Karpas-422 (cell line): ENCODE measurements at regions not wholly inside any gene's neighbourhood (a gene's known extent, or its start where the extent isn't known, plus 50 kb on each side); places are given as distances from the start of the nearest gene placed in this dataset.
"Not testable (repeated sequence)": the region's sequence is repeated elsewhere in the genome, so short reads cannot be mapped to it uniquely, and the experiment has no call there.

Experiments used
- DNase-seq: peaks from one replicate; pipeline ENCODE4 v3.0.0-alpha.2; 2015
- H2AFZ ChIP-seq: fragments of 200-600 bp; sonication (generic); 2 replicates; pipeline ENCODE4 v1.6.1; 2014; ENCODE audit warnings: antibody characterized with exemption, low read length, mixed read lengths
- H3K27ac ChIP-seq: fragments of 200-600 bp; sonication (generic); 2 replicates; pipeline ENCODE4 v1.5.1; 2014; ENCODE audit warnings: mild to moderate bottlenecking, low read length, moderate library complexity
- H3K27me3 ChIP-seq: fragments of 200-600 bp; sonication (generic); 2 replicates; pipeline ENCODE4 v1.6.1; 2014; ENCODE audit warnings: low read length, mixed read lengths
- H3K36me3 ChIP-seq: fragments of 200-600 bp; sonication (generic); 2 replicates; pipeline ENCODE4 v1.6.1; 2014; ENCODE audit warnings: low read length, mixed read lengths; ENCODE audit not compliant: insufficient read depth
- H3K4me1 ChIP-seq: fragments of 200-600 bp; sonication (generic); 2 replicates; pipeline ENCODE4 v1.6.1; 2014; ENCODE audit warnings: mild to moderate bottlenecking, low read length, mixed read lengths
- H3K4me2 ChIP-seq: fragments of 200-600 bp; sonication (generic); 2 replicates; pipeline ENCODE4 v1.6.1; 2014; ENCODE audit warnings: low read length, low read depth, mild to moderate bottlenecking; ENCODE audit not compliant: poor library complexity, severe bottlenecking
- H3K4me3 ChIP-seq: fragments of 200-600 bp; sonication (generic); 2 replicates; pipeline ENCODE4 v1.5.1; 2014; ENCODE audit warnings: mild to moderate bottlenecking, antibody characterized with exemption, low read length, mixed read lengths
- H3K79me2 ChIP-seq: fragments of 200-600 bp; sonication (generic); 2 replicates; pipeline ENCODE4 v1.6.1; 2014; ENCODE audit warnings: mild to moderate bottlenecking, low read length, mixed read lengths
- H3K9ac ChIP-seq: fragments of 200-600 bp; sonication (generic); 2 replicates; pipeline ENCODE4 v1.6.0; 2014; ENCODE audit warnings: low read length
- H3K9me2 ChIP-seq: fragments of 200-600 bp; sonication (generic), shearing (Covaris generic); replicated peaks from 2 replicates; pipeline ENCODE4 v1.6.0; 2014; ENCODE audit warnings: mild to moderate bottlenecking, low read length, moderate library complexity; ENCODE audit not compliant: insufficient read depth
- H3K9me3 ChIP-seq: fragments of 300-700, 200-600 bp; sonication (generic); 2 replicates; pipeline ENCODE4 v1.6.1; 2014; ENCODE audit warnings: low read length, mixed read lengths
- H4K20me1 ChIP-seq: fragments of 200-600 bp; sonication (generic); 2 replicates; pipeline ENCODE4 v1.6.1; 2014; ENCODE audit warnings: mild to moderate bottlenecking, antibody characterized with exemption, low read length, low read depth; ENCODE audit not compliant: insufficient read depth

DNA sequence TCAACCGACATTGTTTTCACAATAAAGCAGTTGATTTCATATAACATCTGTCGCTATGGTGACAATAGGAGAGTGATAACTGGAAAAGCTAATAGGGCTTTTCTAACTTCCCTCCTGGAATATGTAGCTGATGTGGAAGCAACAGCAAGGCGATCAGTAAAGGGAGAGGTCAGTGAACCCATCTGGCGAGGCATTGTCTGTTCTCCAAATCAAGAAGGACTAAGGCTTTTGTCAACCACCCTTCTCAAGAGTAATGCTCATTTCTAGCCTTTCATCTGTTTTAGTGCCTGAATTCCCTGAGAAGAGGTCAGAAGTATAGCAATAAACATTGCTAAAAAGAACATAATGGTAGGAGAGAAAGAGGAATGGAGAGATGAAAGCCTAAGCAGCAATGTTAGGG lies 201.3 kb downstream of the AKAP7 start:
- H4K20me1 ChIP-seq, result no peaks in the 10 kb centered on the region
- H3K4me3 ChIP-seq, result no peak overlapping the region
- H3K27me3 ChIP-seq, result no peaks in the 10 kb centered on the region
- no peak overlapping the region for H3K27ac ChIP-seq
- no peak overlapping the region for H2AFZ ChIP-seq
- no peaks in the 10 kb centered on the region for H3K36me3 ChIP-seq
- no peaks in the 10 kb centered on the region for H3K9me3 ChIP-seq
- H3K4me1 ChIP-seq, result no peaks in the 10 kb centered on the region
- no peak for DNase-seq
- H3K79me2 ChIP-seq, result no peaks in the 10 kb centered on the region
- H3K9ac ChIP-seq, result no peak overlapping the region
- H3K9me2 ChIP-seq, result no peaks in the 10 kb centered on the region
- no peak overlapping the region for H3K4me2 ChIP-seq

DNA sequence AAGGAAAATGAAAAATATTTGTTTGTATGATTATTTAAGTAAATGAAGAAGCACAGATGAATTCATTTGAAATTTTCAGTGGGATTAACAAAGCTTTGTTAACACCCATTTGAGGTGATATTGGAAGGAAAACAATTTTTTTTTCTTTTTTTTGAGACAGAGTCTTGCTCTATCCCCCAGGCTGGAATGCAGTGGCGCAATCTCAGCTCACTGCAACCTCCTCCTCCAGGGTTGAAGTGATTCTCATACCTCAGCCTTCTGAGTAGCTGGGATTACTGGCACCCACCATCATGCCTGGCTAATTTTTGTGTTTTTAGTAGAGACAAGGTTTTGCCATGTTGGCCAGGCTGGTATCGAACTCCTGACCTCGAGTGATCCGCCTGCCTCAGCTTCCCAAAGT lies 211.6 kb downstream of the AKAP7 start:
- not testable (repeated sequence) for H3K9ac ChIP-seq, H3K9me2 ChIP-seq, H3K27ac ChIP-seq, H3K36me3 ChIP-seq, H3K27me3 ChIP-seq, DNase-seq, H3K79me2 ChIP-seq, H3K4me3 ChIP-seq, H2AFZ ChIP-seq, H3K4me1 ChIP-seq, H4K20me1 ChIP-seq, H3K4me2 ChIP-seq, H3K9me3 ChIP-seq

DNA sequence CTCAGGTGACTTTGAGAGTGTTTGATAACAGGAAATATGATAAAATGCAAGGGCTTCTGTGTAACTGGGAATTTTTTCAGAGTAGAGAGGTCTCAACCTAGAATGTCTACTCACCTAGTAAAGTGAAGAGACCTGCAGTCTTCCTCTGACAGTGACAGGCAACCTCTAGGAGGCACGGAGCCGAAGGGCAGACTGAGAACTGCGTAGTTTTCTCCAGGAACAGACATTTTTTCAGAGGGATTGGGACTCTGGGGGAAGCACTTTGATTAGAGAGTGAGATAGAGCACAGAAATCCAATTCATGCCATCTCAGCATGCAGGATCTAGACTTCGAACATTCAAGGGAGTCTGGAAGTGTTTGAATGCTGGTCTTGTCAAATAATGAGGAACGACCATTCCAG lies 213.3 kb downstream of the AKAP7 start:
- H3K27ac ChIP-seq, result no peak overlapping the region
- H3K4me2 ChIP-seq, result no peak overlapping the region
- H2AFZ ChIP-seq, result no peak overlapping the region
- no peaks in the 10 kb centered on the region for H3K9me3 ChIP-seq
- H3K4me1 ChIP-seq, result no peaks in the 10 kb centered on the region
- DNase-seq, result no peak
- no peak overlapping the region for H3K4me3 ChIP-seq
- no peak overlapping the region for H3K9ac ChIP-seq
- H3K79me2 ChIP-seq, result no peaks in the 10 kb centered on the region
- no peaks in the 10 kb centered on the region for H3K27me3 ChIP-seq
- H3K9me2 ChIP-seq, result no peaks in the 10 kb centered on the region
- H4K20me1 ChIP-seq, result no peaks in the 10 kb centered on the region
- no peaks in the 10 kb centered on the region for H3K36me3 ChIP-seq

DNA sequence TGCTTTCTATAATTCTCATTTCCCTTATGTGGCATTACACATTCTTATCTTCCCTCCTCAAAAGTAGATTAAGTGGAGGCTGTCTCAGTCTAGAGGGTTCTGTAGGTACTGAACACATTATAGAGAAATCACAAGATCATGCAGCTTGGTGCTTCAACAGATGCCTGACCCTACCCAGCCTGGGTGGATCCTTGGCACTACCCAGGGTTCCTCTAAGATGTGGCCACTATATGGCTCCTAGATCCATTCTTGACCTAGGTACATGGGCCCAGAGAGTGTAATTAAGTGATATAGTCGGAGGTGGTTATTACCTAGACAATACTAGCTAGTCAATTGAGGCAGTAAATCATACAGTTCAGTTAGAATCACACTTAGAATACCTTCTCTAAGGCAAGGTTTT lies 213.9 kb downstream of the AKAP7 start:
- H3K9me2 ChIP-seq, result no peaks in the 10 kb centered on the region
- no peaks in the 10 kb centered on the region for H3K79me2 ChIP-seq
- H3K36me3 ChIP-seq, result no peaks in the 10 kb centered on the region
- no peak for DNase-seq
- no peak overlapping the region for H3K4me3 ChIP-seq
- H2AFZ ChIP-seq, result no peak overlapping the region
- H3K27me3 ChIP-seq, result no peaks in the 10 kb centered on the region
- no peak overlapping the region for H3K4me2 ChIP-seq
- H3K9ac ChIP-seq, result no peak overlapping the region
- H4K20me1 ChIP-seq, result no peaks in the 10 kb centered on the region
- H3K9me3 ChIP-seq, result no peaks in the 10 kb centered on the region
- no peak overlapping the region for H3K27ac ChIP-seq
- no peaks in the 10 kb centered on the region for H3K4me1 ChIP-seq

DNA sequence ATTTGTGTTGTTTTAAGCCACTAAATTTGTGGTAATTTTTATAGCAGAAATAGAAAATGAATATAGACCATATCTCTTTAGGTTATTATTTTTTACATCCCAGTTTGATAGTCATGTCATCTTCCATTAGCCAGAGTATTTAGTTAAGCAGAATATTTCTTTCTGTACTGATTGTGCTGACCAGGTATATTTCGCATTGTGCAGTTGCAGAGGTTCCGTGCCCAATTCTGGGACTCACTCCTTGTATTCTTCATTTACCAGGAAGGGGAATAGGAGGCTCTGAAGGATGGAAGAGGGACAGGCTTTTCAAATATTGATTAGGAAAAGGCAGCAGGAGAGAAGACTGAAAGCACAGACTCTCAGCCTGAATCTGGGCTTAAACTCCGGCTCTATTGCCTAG lies 217.8 kb downstream of the AKAP7 start:
- Histone ChIP-seq H4K20me1 (no peaks in the 10 kb centered on the region), H3K9ac (no peak overlapping the region), H3K4me2 (no peak overlapping the region), H3K79me2 (no peaks in the 10 kb centered on the region), H3K4me1 (no peaks in the 10 kb centered on the region), H3K9me3 (no peaks in the 10 kb centered on the region), H3K4me3 (no peak overlapping the region), H3K27ac (no peak overlapping the region), H3K27me3 (no peaks in the 10 kb centered on the region), H2AFZ (no peak overlapping the region), H3K36me3 (no peaks in the 10 kb centered on the region), H3K9me2 (no peaks in the 10 kb centered on the region)
- DNase-seq, result no peak

DNA sequence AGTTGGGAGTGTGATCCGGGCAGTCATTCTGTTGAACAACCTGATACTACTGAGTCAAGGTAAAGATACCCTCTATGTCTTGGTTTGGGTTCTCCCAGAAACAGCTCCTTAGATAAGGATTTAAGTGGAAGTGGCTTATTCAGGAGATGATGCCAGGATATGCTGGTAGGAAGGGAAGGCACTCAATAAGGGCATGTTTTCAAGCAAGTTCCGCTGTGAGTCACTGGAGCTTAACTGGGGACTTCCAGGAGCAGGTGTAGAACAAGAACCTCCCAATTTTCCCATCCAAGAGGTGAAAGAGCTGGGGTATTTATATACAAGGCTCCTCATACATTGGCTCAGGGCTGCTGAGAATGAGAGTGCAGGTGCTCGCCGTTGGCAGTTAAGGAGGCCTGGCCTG lies 218.6 kb downstream of the AKAP7 start:
- no peak overlapping the region for H3K4me2 ChIP-seq
- H2AFZ ChIP-seq, result no peak overlapping the region
- H3K9me2 ChIP-seq, result no peaks in the 10 kb centered on the region
- no peaks in the 10 kb centered on the region for H3K79me2 ChIP-seq
- no peak overlapping the region for H3K4me3 ChIP-seq
- H3K4me1 ChIP-seq, result no peaks in the 10 kb centered on the region
- H4K20me1 ChIP-seq, result no peaks in the 10 kb centered on the region
- H3K9ac ChIP-seq, result no peak overlapping the region
- H3K27ac ChIP-seq, result no peak overlapping the region
- no peaks in the 10 kb centered on the region for H3K9me3 ChIP-seq
- H3K36me3 ChIP-seq, result no peaks in the 10 kb centered on the region
- no peak for DNase-seq
- no peaks in the 10 kb centered on the region for H3K27me3 ChIP-seq

DNA sequence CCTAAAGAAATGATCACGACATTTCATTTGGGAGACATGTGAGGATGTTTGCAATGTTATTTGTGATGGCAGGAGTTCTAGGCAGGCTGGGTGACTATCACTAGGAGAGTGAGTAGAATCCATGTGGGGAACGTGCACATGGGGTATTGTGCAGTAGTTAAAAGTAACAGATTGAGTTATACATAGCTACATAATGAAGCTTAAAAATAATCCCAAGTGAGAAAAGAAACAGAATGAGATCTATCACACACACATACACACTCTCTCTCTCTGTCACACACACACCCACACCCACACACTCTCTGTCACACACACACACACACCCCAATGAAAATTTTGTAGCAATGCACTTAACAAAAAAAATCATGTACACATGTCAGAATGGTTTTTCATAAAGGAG lies 218.7 kb upstream of the ARG1 start:
- Histone ChIP-seq H3K4me3 (no peak overlapping the region), H2AFZ (no peak overlapping the region), H3K27ac (no peak overlapping the region), H3K4me2 (no peak overlapping the region), H3K36me3 (no peaks in the 10 kb centered on the region), H3K79me2 (no peaks in the 10 kb centered on the region), H3K9ac (no peak overlapping the region), H3K27me3 (no peaks in the 10 kb centered on the region), H3K4me1 (no peaks in the 10 kb centered on the region), H3K9me2 (no peaks in the 10 kb centered on the region), H3K9me3 (no peaks in the 10 kb centered on the region), H4K20me1 (no peaks in the 10 kb centered on the region)
- DNase-seq, result no peak

DNA sequence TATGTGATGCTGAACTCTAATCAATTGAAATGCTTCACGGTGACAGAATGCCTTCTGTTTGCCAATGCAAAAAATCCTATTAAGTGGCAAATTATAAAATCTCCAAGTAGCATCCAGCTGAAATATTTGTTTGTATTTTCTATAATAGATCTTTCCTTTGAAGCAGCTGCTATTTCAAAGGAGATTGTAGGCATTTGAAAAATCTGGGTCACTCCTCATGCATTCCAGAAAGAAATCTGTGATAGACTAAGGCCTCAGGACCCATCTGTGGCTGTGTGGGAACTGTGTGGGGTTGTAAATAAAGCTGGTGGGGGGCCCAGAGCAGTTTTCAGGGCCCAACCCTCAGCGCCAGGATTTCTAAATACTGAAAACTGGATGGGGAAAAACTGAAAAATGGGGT lies 216.9 kb upstream of the ARG1 start:
- Histone ChIP-seq H2AFZ (no peak overlapping the region), H3K9me3 (no peaks in the 10 kb centered on the region), H3K9me2 (no peaks in the 10 kb centered on the region), H3K9ac (no peak overlapping the region), H3K27me3 (no peaks in the 10 kb centered on the region), H3K36me3 (no peaks in the 10 kb centered on the region), H4K20me1 (no peaks in the 10 kb centered on the region), H3K4me3 (no peak overlapping the region), H3K27ac (no peak overlapping the region), H3K4me2 (no peak overlapping the region), H3K4me1 (no peaks in the 10 kb centered on the region), H3K79me2 (no peaks in the 10 kb centered on the region)
- no peak for DNase-seq

DNA sequence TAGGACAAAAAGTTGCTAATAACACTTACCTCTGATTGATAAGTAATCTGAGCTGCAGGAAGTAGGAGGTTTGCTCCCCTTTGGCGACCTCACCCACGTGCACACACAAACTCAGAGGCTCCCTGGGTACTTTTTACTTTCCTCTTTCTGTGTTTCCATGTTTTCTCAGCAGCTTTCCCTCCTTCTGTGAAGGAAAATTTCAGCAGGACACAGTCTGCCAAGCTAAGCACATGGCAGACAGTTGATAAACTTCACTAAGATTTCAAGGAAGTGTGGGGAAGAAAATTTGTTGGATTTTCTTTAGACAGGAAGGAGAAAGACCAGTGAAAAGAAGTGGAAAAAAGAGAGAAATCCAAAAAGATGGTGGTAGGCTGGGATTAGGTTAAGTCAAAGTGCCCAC lies 215.5 kb upstream of the ARG1 start:
- H3K9me2 ChIP-seq, result no peaks in the 10 kb centered on the region
- H3K4me3 ChIP-seq, result no peak overlapping the region
- no peak overlapping the region for H2AFZ ChIP-seq
- H3K9ac ChIP-seq, result no peak overlapping the region
- no peaks in the 10 kb centered on the region for H3K9me3 ChIP-seq
- no peak overlapping the region for H3K27ac ChIP-seq
- no peaks in the 10 kb centered on the region for H3K27me3 ChIP-seq
- no peaks in the 10 kb centered on the region for H3K79me2 ChIP-seq
- no peaks in the 10 kb centered on the region for H4K20me1 ChIP-seq
- no peak for DNase-seq
- H3K4me2 ChIP-seq, result no peak overlapping the region
- H3K36me3 ChIP-seq, result no peaks in the 10 kb centered on the region
- no peaks in the 10 kb centered on the region for H3K4me1 ChIP-seq
